Subcutaneous abdominal adipose tissue (tissue), 5 donors: ENCODE measurements at regions not wholly inside any gene's neighbourhood (a gene's known extent, or its start where the extent isn't known, plus 50 kb on each side); places are given as distances from the start of the nearest gene placed in this dataset.

ENCODE experiments used
- H3K27ac ChIP-seq: one replicate; pipeline ENCODE4 v1.7.0; 2013; ENCODE audit warnings: low read depth, mild to moderate bottlenecking, inconsistent platforms, low read length, moderate library complexity
- H3K27me3 ChIP-seq, 5 donors: one replicate each; pipeline ENCODE4 v1.7.0; 2013; ENCODE audit warnings: low read length in 5 of 5, inconsistent platforms in 1 of 5; ENCODE audit not compliant: control insufficient read depth in 5 of 5, insufficient read depth in 4 of 5
- H3K36me3 ChIP-seq, 5 donors: one replicate each; pipeline ENCODE4 v1.7.0; 2013; ENCODE audit warnings: low read length in 5 of 5; ENCODE audit not compliant: control insufficient read depth in 5 of 5, insufficient read depth in 5 of 5
- H3K4me1 ChIP-seq, 5 donors: one replicate each; pipeline ENCODE4 v1.7.0; 2013; ENCODE audit warnings: low read length in 5 of 5, mild to moderate bottlenecking in 3 of 5, moderate library complexity in 1 of 5; ENCODE audit not compliant: control insufficient read depth in 5 of 5, insufficient read depth in 5 of 5
- H3K4me3 ChIP-seq, 5 donors: one replicate each; pipeline ENCODE4 v1.7.0; 2013; ENCODE audit warnings: low read length in 5 of 5, low read depth in 1 of 5
- H3K9ac ChIP-seq, 5 donors: one replicate each; pipeline ENCODE4 v1.7.0; 2013; ENCODE audit warnings: low read length in 5 of 5, mild to moderate bottlenecking in 4 of 5, moderate library complexity in 3 of 5
- H3K9me3 ChIP-seq, 5 donors: one replicate each; pipeline ENCODE4 v1.7.0; 2013; ENCODE audit warnings: low read length in 5 of 5; ENCODE audit not compliant: control insufficient read depth in 5 of 5
- donor health status: healthy.
- donor health status: healthy.
- donor health status: healthy.
- donor health status: healthy.
- donor health status: healthy.

DNA sequence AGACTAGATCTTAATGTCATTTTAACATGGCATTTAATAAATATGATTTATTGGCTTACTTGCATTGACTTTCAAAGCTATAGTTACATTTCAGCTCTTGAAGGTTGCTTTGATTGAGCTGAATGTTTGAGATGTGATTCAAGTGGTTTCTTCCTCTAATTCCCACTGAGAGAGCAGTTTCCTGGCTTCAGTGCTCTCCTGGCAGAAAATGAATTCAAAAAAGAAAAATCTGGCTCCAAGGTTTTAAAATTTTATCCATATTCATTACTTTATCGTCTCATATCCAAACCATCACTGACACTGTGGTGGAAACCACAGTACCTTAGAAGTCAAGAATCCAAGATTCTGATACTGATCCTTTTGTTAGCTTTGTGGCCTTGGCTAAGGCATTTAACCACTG is 263.1 kb upstream of the HSF2 start:
- Histone ChIP-seq H3K36me3 (no peaks in the 10 kb centered on the region), H3K27me3 (no peaks in the 10 kb centered on the region), H3K4me3 (no peak overlapping the region), H3K9ac (no peak overlapping the region), H3K9me3 (no peaks in the 10 kb centered on the region), H3K27ac (no peak overlapping the region), H3K4me1 (no peaks in the 10 kb centered on the region)

- H3K9me3 ChIP-seq: no peaks in the 10 kb centered on the region
- no peak overlapping the region for H3K27ac ChIP-seq
- no peak overlapping the region for H3K9ac ChIP-seq
- H3K4me3 ChIP-seq: no peak overlapping the region
- H3K4me1 ChIP-seq: peaks cover 0 to 4% (median 0%) of the 10 kb centered on the region in 5 donors
- H3K27me3 ChIP-seq: no peaks in the 10 kb centered on the region
- H3K36me3 ChIP-seq: no peaks in the 10 kb centered on the region
Measured at GRCh38 chr6:122140031-122140430, 259.4 kb upstream of the HSF2 start.

- Histone ChIP-seq H3K27me3 (no peaks in the 10 kb centered on the region), H3K27ac (no peak overlapping the region), H3K9ac (no peak overlapping the region), H3K4me3 (no peak overlapping the region), H3K36me3 (no peaks in the 10 kb centered on the region), H3K4me1 (peaks cover 0 to 11% (median 4%) of the 10 kb centered on the region in 5 donors), H3K9me3 (no peaks in the 10 kb centered on the region)
Measured at GRCh38 chr6:122141246-122141645, 258.2 kb upstream of the HSF2 start.

DNA sequence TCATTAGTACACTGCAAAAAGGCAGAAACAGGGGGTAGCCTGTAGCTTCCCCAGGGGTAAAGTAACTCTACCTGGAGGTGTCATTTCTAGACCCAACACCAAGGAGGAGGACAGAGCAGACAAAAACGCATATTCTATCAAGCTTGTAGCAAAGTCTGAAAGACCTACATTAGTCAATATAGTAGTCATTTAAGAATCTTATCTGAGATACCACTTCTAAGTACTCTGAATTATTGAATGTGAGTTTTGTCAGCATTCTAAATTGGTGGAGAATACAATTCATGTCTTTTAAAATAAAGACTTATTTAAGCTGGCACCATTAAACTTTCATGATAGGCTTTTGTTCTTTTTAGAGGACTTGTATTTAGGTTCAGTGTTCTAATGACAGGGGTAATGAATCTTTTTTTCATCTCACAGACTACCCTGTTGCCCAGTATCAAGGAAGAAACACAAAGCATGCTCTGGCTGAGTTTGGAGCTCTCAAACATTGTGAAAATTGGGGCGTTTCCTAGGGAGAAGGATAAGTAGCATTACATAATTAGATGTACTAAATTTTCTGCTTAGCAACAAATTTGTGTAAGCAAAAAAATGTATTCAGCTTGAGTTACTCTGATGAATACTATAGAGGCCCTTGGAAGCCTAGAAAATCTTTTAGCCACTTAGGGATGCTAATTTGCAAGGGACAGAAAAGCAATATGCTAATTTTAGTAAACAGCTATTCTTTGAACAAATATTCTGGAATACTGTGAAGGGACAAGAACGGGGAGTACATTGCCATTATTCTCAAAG is 255.4 kb upstream of the HSF2 start:
- Histone ChIP-seq H3K27ac (no peak overlapping the region), H3K4me1 (peaks cover 0 to 11% (median 4%) of the 10 kb centered on the region in 5 donors), H3K4me3 (no peak overlapping the region), H3K9ac (no peak overlapping the region), H3K27me3 (no peaks in the 10 kb centered on the region), H3K36me3 (no peaks in the 10 kb centered on the region), H3K9me3 (no peaks in the 10 kb centered on the region)

GRCh38 chr6:122145246-122145645 is 254.2 kb upstream of the HSF2 start:
- Histone ChIP-seq H3K4me3 (no peak overlapping the region), H3K27me3 (no peaks in the 10 kb centered on the region), H3K27ac (no peak overlapping the region)

DNA sequence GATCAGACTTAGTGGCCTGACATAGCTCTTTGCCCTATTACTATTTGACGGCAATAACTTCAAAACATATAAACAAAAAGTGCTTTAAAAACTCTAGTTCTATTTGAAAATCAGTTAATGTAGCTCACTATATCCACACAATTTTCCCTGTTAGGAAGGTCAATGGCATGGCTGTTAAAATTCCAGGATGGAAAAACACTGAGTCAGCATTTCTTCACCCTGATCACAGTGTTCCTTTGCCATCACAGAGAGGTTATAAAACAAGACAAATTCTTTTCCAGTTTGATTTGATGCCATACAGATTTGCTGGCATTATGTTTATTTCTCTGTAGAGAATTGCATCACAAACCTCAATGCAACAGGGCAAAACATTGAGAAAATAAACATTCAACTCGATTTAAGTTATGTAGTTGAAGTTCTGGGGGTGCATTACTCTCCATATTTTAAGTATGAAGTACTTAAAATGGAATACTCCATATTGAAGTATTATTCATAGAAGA is 253.7 kb upstream of the HSF2 start:
- no peak overlapping the region for H3K27ac ChIP-seq
- H3K4me3 ChIP-seq: no peak overlapping the region
- no peaks in the 10 kb centered on the region for H3K27me3 ChIP-seq
- H3K36me3 ChIP-seq: no peaks in the 10 kb centered on the region
- H3K4me1 ChIP-seq: peaks cover 0 to 11% (median 4%) of the 10 kb centered on the region in 5 donors
- H3K9me3 ChIP-seq: no peaks in the 10 kb centered on the region
- no peak overlapping the region for H3K9ac ChIP-seq

More at GRCh38 chr6:122145246-122145645, 254.2 kb upstream of the HSF2 start:
- Histone ChIP-seq H3K4me1 (peaks cover 0 to 11% (median 4%) of the 10 kb centered on the region in 5 donors), H3K36me3 (no peaks in the 10 kb centered on the region), H3K9me3 (no peaks in the 10 kb centered on the region), H3K9ac (no peak overlapping the region)

- Histone ChIP-seq H3K4me3 (no peak overlapping the region), H3K27ac (no peak overlapping the region), H3K9me3 (no peaks in the 10 kb centered on the region), H3K9ac (no peak overlapping the region), H3K4me1 (peaks cover 0 to 11% (median 4%) of the 10 kb centered on the region in 5 donors), H3K27me3 (no peaks in the 10 kb centered on the region), H3K36me3 (no peaks in the 10 kb centered on the region)
Measured at GRCh38 chr6:122147291-122147690, 252.2 kb upstream of the HSF2 start.

GRCh38 chr6:122151066-122151465 is 248.4 kb upstream of the HSF2 start:
- no peak overlapping the region for H3K27ac ChIP-seq
- no peaks in the 10 kb centered on the region for H3K36me3 ChIP-seq
- H3K9ac ChIP-seq: no peak overlapping the region
- no peak overlapping the region for H3K4me3 ChIP-seq
- H3K9me3 ChIP-seq: no peaks in the 10 kb centered on the region
- no peaks in the 10 kb centered on the region for H3K27me3 ChIP-seq
- no peaks in the 10 kb centered on the region for H3K4me1 ChIP-seq

DNA sequence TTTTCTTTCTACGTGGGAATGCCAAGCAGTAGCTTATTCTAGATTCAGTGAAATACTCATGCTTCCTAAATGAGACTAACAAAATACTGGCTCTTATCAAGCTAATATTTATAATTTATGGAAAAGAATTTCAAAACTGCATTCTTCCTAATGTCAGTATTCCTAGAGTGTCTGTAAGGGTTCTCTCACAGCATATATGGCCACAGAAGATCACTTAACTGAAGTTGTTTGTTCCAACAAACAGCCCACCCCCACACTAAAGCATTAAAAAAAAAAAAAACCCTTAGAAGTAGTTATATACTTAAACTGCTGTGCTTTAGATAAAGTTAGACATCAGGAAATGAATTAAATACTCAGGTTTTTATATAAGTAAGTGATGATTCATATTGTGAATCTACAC is 247.7 kb upstream of the HSF2 start:
- H3K27ac ChIP-seq: no peak overlapping the region
- H3K9ac ChIP-seq: no peak overlapping the region
- no peaks in the 10 kb centered on the region for H3K36me3 ChIP-seq
- H3K27me3 ChIP-seq: no peaks in the 10 kb centered on the region
- H3K4me1 ChIP-seq: no peaks in the 10 kb centered on the region
- H3K4me3 ChIP-seq: no peak overlapping the region
- H3K9me3 ChIP-seq: no peaks in the 10 kb centered on the region

GRCh38 chr6:122153557-122153956 is 245.9 kb upstream of the HSF2 start:
- Histone ChIP-seq H3K27me3 (no peaks in the 10 kb centered on the region), H3K4me1 (no peaks in the 10 kb centered on the region), H3K9me3 (no peaks in the 10 kb centered on the region), H3K4me3 (no peak overlapping the region), H3K36me3 (no peaks in the 10 kb centered on the region), H3K27ac (no peak overlapping the region), H3K9ac (no peak overlapping the region)
